H1 (cell line): ENCODE measurements at regions not wholly inside any gene's neighbourhood (a gene's known extent, or its start where the extent isn't known, plus 50 kb on each side); places are given as distances from the start of the nearest gene placed in this dataset.

Source experiments
- EZH2 ChIP-seq: fragments of 200-600 bp; sonication (generic); IDR thresholded peaks from 2 replicates; pipeline ENCODE4 v1.7.1; 2012; ENCODE audit warnings: low read depth, mild to moderate bottlenecking, moderate library complexity, low read length, inconsistent platforms; ENCODE audit not compliant: severe bottlenecking
- JUND ChIP-seq: IDR thresholded peaks from 2 replicates; pipeline ENCODE4 v1.6.1; 2011; ENCODE audit warnings: mild to moderate bottlenecking, improper control_type of control experiment, low read length
- RFX5 ChIP-seq: IDR thresholded peaks from 2 replicates; pipeline ENCODE4 v1.6.1; 2011; ENCODE audit warnings: low read depth, low read length, improper control_type of control experiment, borderline replicate concordance

GRCh38 chr18:79598633-79599175, 80.9 kb upstream of the CTDP1 start:
- no peak for TF ChIP-seq EZH2
- TF ChIP-seq JUND, result no peak
- TF ChIP-seq RFX5, result no peak
